GM19395 (cell line): ENCODE measurements at regions not wholly inside any gene's neighbourhood (a gene's known extent, or its start where the extent isn't known, plus 50 kb on each side); places are given as distances from the start of the nearest gene placed in this dataset.

Experiments used
- ATAC-seq: cut with Tn5 transposase; IDR thresholded peaks from one replicate; pipeline ENCODE4 v1.9.1; 2021; ENCODE audit warnings: mild to moderate bottlenecking, moderate library complexity; ENCODE audit not compliant: unreplicated experiment

GRCh38 chr20:12773936-12774335 is 234.8 kb upstream of the SPTLC3 start:
- no peak for ATAC-seq

GRCh38 chr20:12775041-12775440 is 233.7 kb upstream of the SPTLC3 start:
- no peak for ATAC-seq

GRCh38 chr20:12777016-12777415 is 231.8 kb upstream of the SPTLC3 start:
- ATAC-seq: no peak

GRCh38 chr20:12786276-12786675 is 222.5 kb upstream of the SPTLC3 start:
- no peak for ATAC-seq

- ATAC-seq: no peak
Observed at GRCh38 chr20:12788632-12789299, 220.0 kb upstream of the SPTLC3 start.

GRCh38 chr20:12790859-12791258 is 217.9 kb upstream of the SPTLC3 start:
- ATAC-seq: no peak

- no peak for ATAC-seq
Observed at GRCh38 chr20:12798286-12798685, 210.5 kb upstream of the SPTLC3 start.

- no peak for ATAC-seq
Observed at GRCh38 chr20:12808006-12808567, 200.7 kb upstream of the SPTLC3 start.

GRCh38 chr20:12815231-12815768 is 193.5 kb upstream of the SPTLC3 start:
- ATAC-seq: no peak

- ATAC-seq: no peak
Observed at GRCh38 chr20:12815778-12816408, 192.9 kb upstream of the SPTLC3 start.

GRCh38 chr20:12821249-12821648 is 187.5 kb upstream of the SPTLC3 start:
- ATAC-seq: no peak

GRCh38 chr20:12823734-12824133 is 185.0 kb upstream of the SPTLC3 start:
- no peak for ATAC-seq

GRCh38 chr20:12824328-12825225 is 184.2 kb upstream of the SPTLC3 start:
- no peak for ATAC-seq

GRCh38 chr20:12825226-12825595 is 183.6 kb upstream of the SPTLC3 start:
- no peak for ATAC-seq

- ATAC-seq: no peak
Observed at GRCh38 chr20:12827816-12828385, 180.9 kb upstream of the SPTLC3 start.

- no peak for ATAC-seq
Observed at GRCh38 chr20:12829170-12829569, 179.6 kb upstream of the SPTLC3 start.

- no peak for ATAC-seq
Observed at GRCh38 chr20:12833861-12834260, 174.9 kb upstream of the SPTLC3 start.

- no peak for ATAC-seq
Observed at GRCh38 chr20:12835999-12836398, 172.8 kb upstream of the SPTLC3 start.

GRCh38 chr20:12837646-12838045 is 171.1 kb upstream of the SPTLC3 start:
- ATAC-seq: no peak

GRCh38 chr20:12838261-12838866 is 170.4 kb upstream of the SPTLC3 start:
- no peak for ATAC-seq
